ENCODE measurements at regions not wholly inside any gene's neighbourhood (a gene's known extent, or its start where the extent isn't known, plus 50 kb on each side); places are given as distances from the start of the nearest gene placed in this dataset.

DNA sequence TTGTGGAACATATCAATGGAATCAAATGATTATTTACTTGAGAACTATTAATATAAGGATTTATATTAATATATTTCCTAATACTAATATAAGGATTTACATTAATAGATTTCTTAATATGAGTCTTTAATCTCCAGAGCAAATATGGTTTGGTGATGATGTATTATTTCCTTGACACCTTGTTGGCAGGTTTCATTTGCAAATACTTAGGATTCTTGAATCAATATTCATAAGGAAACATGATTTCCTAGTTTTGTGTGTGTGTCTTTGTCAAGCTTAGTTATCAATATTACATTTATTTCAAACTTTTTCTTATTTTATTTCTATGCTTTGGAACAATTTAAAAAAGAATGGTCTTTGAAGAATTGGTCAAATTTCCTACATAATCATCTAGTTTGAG is 138.5 kb downstream of the RAB38 start:
- peaks cover 0 to 3% (median 2%) of the 10 kb centered on the region in 3 experiments; a peak in 2 of 7 replicates for H3K36me3 Mint-ChIP-seq (ENCODE audit: insufficient read depth in 1 of 3, low read depth in 3 of 3)
- H3K23me2 ChIP-seq (ENCODE audit: insufficient read length, low read depth, low read length, poor library complexity, severe bottlenecking) = no peaks in the 10 kb centered on the region
- H3K9me3 ChIP-seq (ENCODE audit: control insufficient read depth, low read depth, low read length) = no peaks in the 10 kb centered on the region
- no peak overlapping the region for H2BK15ac ChIP-seq (ENCODE audit: low read depth, low read length)
- H2AFZ ChIP-seq (ENCODE audit: low read length) = no peak overlapping the region
- no peak for DNase-seq
- no peak overlapping the region for H2BK12ac ChIP-seq (ENCODE audit: insufficient read length, low read depth, low read length)
- no peak overlapping the region for H3K56ac ChIP-seq (ENCODE audit: insufficient read length, low read depth, low read length)
- H4K8ac ChIP-seq (replicated peaks; ENCODE audit: insufficient read length, low read depth, low read length) = no peak overlapping the region
- H3K79me2 ChIP-seq (ENCODE audit: insufficient read depth, low read length) = no peaks in the 10 kb centered on the region; the same call in 1 of the 2 replicates
- H2BK120ac ChIP-seq (ENCODE audit: low read depth, low read length, poor library complexity, severe bottlenecking) = no peak overlapping the region
- H4K20me1 ChIP-seq (ENCODE audit: control insufficient read depth, insufficient read depth, insufficient read length) = no peaks in the 10 kb centered on the region
- H3K14ac ChIP-seq (ENCODE audit: insufficient read depth, low read length) = no peak overlapping the region
- H2AK5ac ChIP-seq (ENCODE audit: insufficient read length, low read length) = no peak overlapping the region
- H3T11ph ChIP-seq (ENCODE audit: low read length) = no peak overlapping the region
- no peak overlapping the region for H4K91ac ChIP-seq (ENCODE audit: insufficient read length, low read depth, low read length)
- no peak overlapping the region for H3K4me3 Mint-ChIP-seq
- H3K27ac ChIP-seq (ENCODE audit: insufficient read length, low read depth, low read length) = no peak overlapping the region
- H3K79me1 ChIP-seq (ENCODE audit: insufficient read depth, low read depth, low read length, poor library complexity, severe bottlenecking) = no peaks in the 10 kb centered on the region
- H3K9ac ChIP-seq (ENCODE audit: extremely low read depth, insufficient read length, low read length) = no peak overlapping the region
- H3K4me1 Mint-ChIP-seq = peaks cover 11 to 20% of the 10 kb centered on the region in 2 experiments
- H3K27me3 Mint-ChIP-seq (ENCODE audit: low read depth) = no peaks in the 10 kb centered on the region
- no peak overlapping the region for H2BK5ac ChIP-seq (ENCODE audit: insufficient read length, low read length)
- H3K9me3 Mint-ChIP-seq = peaks cover 2 to 5% of the 10 kb centered on the region in 2 experiments; a peak in 3 of 5 replicates
- TF ChIP-seq, protein P1, sequence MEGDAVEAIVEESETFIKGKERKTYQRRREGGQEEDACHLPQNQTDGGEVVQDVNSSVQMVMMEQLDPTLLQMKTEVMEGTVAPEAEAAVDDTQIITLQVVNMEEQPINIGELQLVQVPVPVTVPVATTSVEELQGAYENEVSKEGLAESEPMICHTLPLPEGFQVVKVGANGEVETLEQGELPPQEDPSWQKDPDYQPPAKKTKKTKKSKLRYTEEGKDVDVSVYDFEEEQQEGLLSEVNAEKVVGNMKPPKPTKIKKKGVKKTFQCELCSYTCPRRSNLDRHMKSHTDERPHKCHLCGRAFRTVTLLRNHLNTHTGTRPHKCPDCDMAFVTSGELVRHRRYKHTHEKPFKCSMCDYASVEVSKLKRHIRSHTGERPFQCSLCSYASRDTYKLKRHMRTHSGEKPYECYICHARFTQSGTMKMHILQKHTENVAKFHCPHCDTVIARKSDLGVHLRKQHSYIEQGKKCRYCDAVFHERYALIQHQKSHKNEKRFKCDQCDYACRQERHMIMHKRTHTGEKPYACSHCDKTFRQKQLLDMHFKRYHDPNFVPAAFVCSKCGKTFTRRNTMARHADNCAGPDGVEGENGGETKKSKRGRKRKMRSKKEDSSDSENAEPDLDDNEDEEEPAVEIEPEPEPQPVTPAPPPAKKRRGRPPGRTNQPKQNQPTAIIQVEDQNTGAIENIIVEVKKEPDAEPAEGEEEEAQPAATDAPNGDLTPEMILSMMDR (conservative IDR thresholded peaks at IDR 0.05) = no peak
- H3K27me3 ChIP-seq (ENCODE audit: insufficient read depth, low read length) = no peaks in the 10 kb centered on the region
- no peak overlapping the region for H4K5ac ChIP-seq (ENCODE audit: insufficient read length, low read depth, low read length)
- no peak overlapping the region for H2BK20ac ChIP-seq (ENCODE audit: low read depth, low read length, poor library complexity, severe bottlenecking)
- no peak overlapping the region for H3K18ac ChIP-seq (ENCODE audit: insufficient read length, low read depth, low read length)
- H3K23ac ChIP-seq (ENCODE audit: insufficient read length, low read depth, low read length) = no peak overlapping the region
- H3K4me2 ChIP-seq (ENCODE audit: insufficient read depth, insufficient read length, low read length) = no peak overlapping the region
- peaks cover 5% of the 10 kb centered on the region; the same call in 1 of the 2 replicates for H3K4me1 ChIP-seq (ENCODE audit: insufficient read depth, low read length)
- no peak overlapping the region for H3K4ac ChIP-seq (ENCODE audit: low read depth, low read length)
- H3K27ac Mint-ChIP-seq = no peak overlapping the region

Data from H9 (cell line).